Suprapubic skin (tissue), 4 donors: ENCODE measurements at regions not wholly inside any gene's neighbourhood (a gene's known extent, or its start where the extent isn't known, plus 50 kb on each side); places are given as distances from the start of the nearest gene placed in this dataset.

ENCODE experiments used
- DNase-seq, 2 donors: peaks; one replicate each; pipeline ENCODE4 v3.0.0-alpha.2; 2019; ENCODE audit warnings: low spot score in 2 of 2
- H3K27ac ChIP-seq: fragments of 200-600 bp; sonication (generic); one replicate; pipeline ENCODE4 v1.5.1; 2019
- H3K27me3 ChIP-seq: fragments of 200-600 bp; sonication (generic); one replicate; pipeline ENCODE4 v1.5.1; 2019
- H3K36me3 ChIP-seq: fragments of 200-600 bp; sonication (generic); one replicate; pipeline ENCODE4 v1.5.1; 2019
- H3K4me1 ChIP-seq: fragments of 200-600 bp; sonication (generic); one replicate; pipeline ENCODE4 v1.5.1; 2019
- H3K4me3 ChIP-seq: fragments of 200-600 bp; sonication (generic); one replicate; pipeline ENCODE4 v1.5.1; 2019; ENCODE audit warnings: mild to moderate bottlenecking
- H3K9me3 ChIP-seq: fragments of 200-600 bp; sonication (generic); one replicate; pipeline ENCODE4 v1.5.1; 2019
- CTCF ChIP-seq, 2 donors: fragments of 200-600 bp in 1 of 2; fragments of 450-650 bp in 1 of 2; sonication (generic) in 1 of 2; IDR thresholded peaks; one replicate each; pipeline ENCODE4 v1.5.1; 2016 to 2019; ENCODE audit warnings: antibody characterized with exemption in 2 of 2, mild to moderate bottlenecking in 1 of 2, moderate library complexity in 1 of 2
- EP300 ChIP-seq: sonication (generic); formaldehyde crosslinking; IDR thresholded peaks from one replicate; pipeline ENCODE4 v1.6.1; 2017; ENCODE audit warnings: antibody characterized with exemption
- POLR2A ChIP-seq, 2 donors: fragments of 450-650 bp; IDR thresholded peaks; one replicate each; pipeline ENCODE4 v1.6.1; 2017; ENCODE audit warnings: antibody characterized with exemption in 2 of 2, mild to moderate bottlenecking in 2 of 2, moderate library complexity in 2 of 2
- POLR2AphosphoS5 ChIP-seq, 3 donors: sonication (generic); formaldehyde crosslinking; IDR thresholded peaks; one replicate each; pipeline ENCODE4 v1.6.1; 2017; ENCODE audit warnings: antibody characterized with exemption in 3 of 3
- WGBS: methylation state at CpG from one replicate; pipeline ENCODE4 v1.1.5; 2018; 5-methylcytosine and 5-hydroxymethylcytosine counted together

- TF ChIP-seq POLR2A (IDR thresholded peaks at IDR 0.05) (no peak), EP300 (no peak), CTCF (IDR thresholded peaks at IDR 0.05) (no peak), POLR2AphosphoS5 (IDR thresholded peaks at IDR 0.05) (no peak)
Measured at GRCh38 chr15:81747026-81747425, 298.8 kb downstream of the MEX3B start.

GRCh38 chr15:81744364-81744763 is 301.5 kb downstream of the MEX3B start:
- H3K4me3 ChIP-seq: no peak overlapping the region
- H3K27ac ChIP-seq: no peak overlapping the region
- WGBS: 92% methylated on average over 4 of the region's 4 CpGs
- no peaks in the 10 kb centered on the region for H3K27me3 ChIP-seq
- no peak for TF ChIP-seq CTCF (IDR thresholded peaks at IDR 0.05)
- DNase-seq: no peak
- H3K9me3 ChIP-seq: no peaks in the 10 kb centered on the region
- H3K4me1 ChIP-seq: no peaks in the 10 kb centered on the region
- H3K36me3 ChIP-seq: no peaks in the 10 kb centered on the region

More at GRCh38 chr15:81747026-81747425, 298.8 kb downstream of the MEX3B start:
- Histone ChIP-seq H3K4me3 (no peak overlapping the region), H3K36me3 (no peaks in the 10 kb centered on the region), H3K9me3 (no peaks in the 10 kb centered on the region), H3K4me1 (peaks cover 8% of the 10 kb centered on the region), H3K27me3 (no peaks in the 10 kb centered on the region), H3K27ac (no peak overlapping the region)
- WGBS: 74% methylated on average over 3 of the region's 3 CpGs
- DNase-seq: no peak

- H3K9me3 ChIP-seq: no peaks in the 10 kb centered on the region
- no peaks in the 10 kb centered on the region for H3K36me3 ChIP-seq
- H3K27ac ChIP-seq: no peak overlapping the region
- no peaks in the 10 kb centered on the region for H3K4me1 ChIP-seq
- H3K4me3 ChIP-seq: no peak overlapping the region
- H3K27me3 ChIP-seq: no peaks in the 10 kb centered on the region
- no peak for DNase-seq
- TF ChIP-seq EP300 (no peak), POLR2A (IDR thresholded peaks at IDR 0.05) (no peak), POLR2AphosphoS5 (IDR thresholded peaks at IDR 0.05) (no peak), CTCF (IDR thresholded peaks at IDR 0.05) (no peak)
Measured at GRCh38 chr15:81740416-81740815, 305.4 kb downstream of the MEX3B start.

- H3K4me1 ChIP-seq: no peaks in the 10 kb centered on the region
- no peaks in the 10 kb centered on the region for H3K9me3 ChIP-seq
- WGBS: 69% methylated on average over 3 of the region's 3 CpGs
- no peaks in the 10 kb centered on the region for H3K36me3 ChIP-seq
- no peak for DNase-seq
- TF ChIP-seq CTCF (IDR thresholded peaks at IDR 0.05) (no peak), POLR2A (IDR thresholded peaks at IDR 0.05) (no peak), EP300 (no peak), POLR2AphosphoS5 (IDR thresholded peaks at IDR 0.05) (no peak)
- no peaks in the 10 kb centered on the region for H3K27me3 ChIP-seq
- no peak overlapping the region for H3K27ac ChIP-seq
- H3K4me3 ChIP-seq: no peak overlapping the region
Measured at GRCh38 chr15:81729340-81729739, 316.5 kb downstream of the MEX3B start.

GRCh38 chr15:81728726-81729125 is 317.1 kb downstream of the MEX3B start:
- Histone ChIP-seq H3K27me3 (no peaks in the 10 kb centered on the region), H3K9me3 (no peaks in the 10 kb centered on the region), H3K4me3 (no peak overlapping the region), H3K27ac (no peak overlapping the region), H3K36me3 (no peaks in the 10 kb centered on the region), H3K4me1 (peaks cover 3% of the 10 kb centered on the region)
- TF ChIP-seq CTCF (IDR thresholded peaks at IDR 0.05): no peak
- TF ChIP-seq POLR2A (IDR thresholded peaks at IDR 0.05): no peak
- TF ChIP-seq EP300: no peak
- TF ChIP-seq POLR2AphosphoS5 (IDR thresholded peaks at IDR 0.05): no peak
- DNase-seq: no peak
